Astrocyte (in vitro differentiated cells and primary cell): ENCODE measurements at regions not wholly inside any gene's neighbourhood (a gene's known extent, or its start where the extent isn't known, plus 50 kb on each side); places are given as distances from the start of the nearest gene placed in this dataset.

ENCODE experiments used
- EZH2 ChIP-seq: IDR thresholded peaks from 2 replicates; pipeline ENCODE4 v1.6.1; 2012; ENCODE audit warnings: mild to moderate bottlenecking, low read length, inconsistent platforms; ENCODE audit not compliant: insufficient read depth
- TF ChIP-seq, protein P1 (sequence below): IDR thresholded peaks from 2 replicates; pipeline ENCODE4 v1.5.1; 2011; ENCODE audit warnings: low read depth, mild to moderate bottlenecking, inconsistent platforms, low read length, moderate library complexity; ENCODE audit not compliant: insufficient read depth

DNA sequence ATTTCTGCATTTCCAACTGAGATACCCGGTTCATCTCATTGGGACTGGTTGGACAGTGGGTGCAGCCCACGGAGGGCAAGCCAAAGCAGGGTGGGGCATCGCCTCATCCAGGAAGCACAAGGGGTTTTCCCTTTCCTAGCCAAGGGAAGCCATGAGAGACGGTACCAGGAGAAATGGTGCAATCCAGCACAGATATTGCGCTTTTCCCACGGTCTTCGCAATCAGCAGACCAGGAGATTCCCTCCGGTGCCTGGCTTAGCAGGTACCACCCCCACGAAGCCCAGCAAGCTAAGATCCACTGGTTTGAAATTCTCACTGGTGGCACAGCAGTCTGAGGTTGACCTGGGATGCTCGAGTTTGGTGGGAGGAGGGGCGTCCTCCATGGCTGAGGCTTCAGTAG is 527.0 kb downstream of the TLE1 start:
- no peak for TF ChIP-seq EZH2
- TF ChIP-seq, protein P1, sequence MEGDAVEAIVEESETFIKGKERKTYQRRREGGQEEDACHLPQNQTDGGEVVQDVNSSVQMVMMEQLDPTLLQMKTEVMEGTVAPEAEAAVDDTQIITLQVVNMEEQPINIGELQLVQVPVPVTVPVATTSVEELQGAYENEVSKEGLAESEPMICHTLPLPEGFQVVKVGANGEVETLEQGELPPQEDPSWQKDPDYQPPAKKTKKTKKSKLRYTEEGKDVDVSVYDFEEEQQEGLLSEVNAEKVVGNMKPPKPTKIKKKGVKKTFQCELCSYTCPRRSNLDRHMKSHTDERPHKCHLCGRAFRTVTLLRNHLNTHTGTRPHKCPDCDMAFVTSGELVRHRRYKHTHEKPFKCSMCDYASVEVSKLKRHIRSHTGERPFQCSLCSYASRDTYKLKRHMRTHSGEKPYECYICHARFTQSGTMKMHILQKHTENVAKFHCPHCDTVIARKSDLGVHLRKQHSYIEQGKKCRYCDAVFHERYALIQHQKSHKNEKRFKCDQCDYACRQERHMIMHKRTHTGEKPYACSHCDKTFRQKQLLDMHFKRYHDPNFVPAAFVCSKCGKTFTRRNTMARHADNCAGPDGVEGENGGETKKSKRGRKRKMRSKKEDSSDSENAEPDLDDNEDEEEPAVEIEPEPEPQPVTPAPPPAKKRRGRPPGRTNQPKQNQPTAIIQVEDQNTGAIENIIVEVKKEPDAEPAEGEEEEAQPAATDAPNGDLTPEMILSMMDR = no peak
